ENCODE measurements at regions not wholly inside any gene's neighbourhood (a gene's known extent, or its start where the extent isn't known, plus 50 kb on each side); places are given as distances from the start of the nearest gene placed in this dataset.

DNA sequence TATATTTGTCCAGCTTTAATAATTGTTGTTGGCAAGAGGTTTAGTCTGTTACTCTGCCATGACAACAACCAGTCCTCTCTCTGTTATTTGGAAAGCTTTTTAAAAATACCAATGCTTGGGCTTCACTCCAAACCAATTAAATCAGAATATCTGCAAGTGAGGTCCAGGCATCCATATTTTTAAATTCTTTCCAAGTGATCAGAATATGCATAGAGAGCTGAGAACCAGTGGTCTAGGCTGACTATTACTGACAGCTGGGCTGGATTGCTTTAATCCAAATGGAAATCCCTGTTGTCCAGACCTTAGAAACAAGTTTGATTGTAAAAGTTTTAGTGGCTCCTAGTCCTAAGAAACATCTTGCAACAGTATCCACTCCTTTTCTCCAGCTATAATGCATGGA is 1059.7 kb upstream of the ACVR2A start:
- Histone ChIP-seq H3K27ac (no peak overlapping the region), H3K9me3 (peaks cover 0 to 16% (median 0%) of the 10 kb centered on the region in 3 donors), H3K27me3 (no peaks in the 10 kb centered on the region), H3K4me1 (no peaks in the 10 kb centered on the region), H3K36me3 (no peaks in the 10 kb centered on the region), H3K4me3 (no peak overlapping the region)
- TF ChIP-seq, protein P1, sequence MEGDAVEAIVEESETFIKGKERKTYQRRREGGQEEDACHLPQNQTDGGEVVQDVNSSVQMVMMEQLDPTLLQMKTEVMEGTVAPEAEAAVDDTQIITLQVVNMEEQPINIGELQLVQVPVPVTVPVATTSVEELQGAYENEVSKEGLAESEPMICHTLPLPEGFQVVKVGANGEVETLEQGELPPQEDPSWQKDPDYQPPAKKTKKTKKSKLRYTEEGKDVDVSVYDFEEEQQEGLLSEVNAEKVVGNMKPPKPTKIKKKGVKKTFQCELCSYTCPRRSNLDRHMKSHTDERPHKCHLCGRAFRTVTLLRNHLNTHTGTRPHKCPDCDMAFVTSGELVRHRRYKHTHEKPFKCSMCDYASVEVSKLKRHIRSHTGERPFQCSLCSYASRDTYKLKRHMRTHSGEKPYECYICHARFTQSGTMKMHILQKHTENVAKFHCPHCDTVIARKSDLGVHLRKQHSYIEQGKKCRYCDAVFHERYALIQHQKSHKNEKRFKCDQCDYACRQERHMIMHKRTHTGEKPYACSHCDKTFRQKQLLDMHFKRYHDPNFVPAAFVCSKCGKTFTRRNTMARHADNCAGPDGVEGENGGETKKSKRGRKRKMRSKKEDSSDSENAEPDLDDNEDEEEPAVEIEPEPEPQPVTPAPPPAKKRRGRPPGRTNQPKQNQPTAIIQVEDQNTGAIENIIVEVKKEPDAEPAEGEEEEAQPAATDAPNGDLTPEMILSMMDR (IDR thresholded peaks at IDR 0.05) = no peak
- TF ChIP-seq EP300 (IDR thresholded peaks at IDR 0.05) (no peak), POLR2AphosphoS5 (IDR thresholded peaks at IDR 0.05) (no peak), POLR2A (IDR thresholded peaks at IDR 0.05) (no peak)
- no peak for ATAC-seq

DNA sequence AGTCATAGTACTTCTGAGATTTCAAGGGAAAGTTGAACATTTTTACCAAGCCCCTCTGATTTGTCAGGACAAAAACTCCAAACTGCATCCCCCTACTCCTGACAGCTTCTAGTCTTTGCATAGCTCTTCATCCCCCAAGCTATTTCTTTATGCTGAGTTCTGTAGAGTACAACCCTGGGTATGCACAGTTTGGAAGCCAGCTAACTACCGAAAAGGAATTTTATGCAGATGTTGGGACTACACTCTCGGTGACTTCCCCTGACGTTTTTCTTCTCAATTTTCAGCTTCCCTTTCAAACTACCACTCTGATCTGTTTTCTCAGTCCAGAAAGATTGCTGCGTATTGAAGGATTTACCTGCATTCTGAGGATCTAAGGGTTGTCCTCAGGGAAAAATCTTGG is 1060.2 kb upstream of the ACVR2A start:
- no peak overlapping the region for H3K4me3 ChIP-seq
- peaks cover 0 to 15% (median 0%) of the 10 kb centered on the region in 3 donors for H3K9me3 ChIP-seq
- 55 to 60% methylated on average over 3 to 4 of the region's 4 CpGs for WGBS, 2 donors (ENCODE audit: low coverage in 1 of 2)
- TF ChIP-seq, protein P1 (IDR thresholded peaks at IDR 0.05) = no peak
- TF ChIP-seq POLR2A (IDR thresholded peaks at IDR 0.05) (no peak), POLR2AphosphoS5 (IDR thresholded peaks at IDR 0.05) (no peak), EP300 (IDR thresholded peaks at IDR 0.05) (no peak)
- no peaks in the 10 kb centered on the region for H3K4me1 ChIP-seq
- ATAC-seq = no peak
- no peaks in the 10 kb centered on the region for H3K36me3 ChIP-seq
- no peak overlapping the region for H3K27ac ChIP-seq
- no peaks in the 10 kb centered on the region for H3K27me3 ChIP-seq

DNA sequence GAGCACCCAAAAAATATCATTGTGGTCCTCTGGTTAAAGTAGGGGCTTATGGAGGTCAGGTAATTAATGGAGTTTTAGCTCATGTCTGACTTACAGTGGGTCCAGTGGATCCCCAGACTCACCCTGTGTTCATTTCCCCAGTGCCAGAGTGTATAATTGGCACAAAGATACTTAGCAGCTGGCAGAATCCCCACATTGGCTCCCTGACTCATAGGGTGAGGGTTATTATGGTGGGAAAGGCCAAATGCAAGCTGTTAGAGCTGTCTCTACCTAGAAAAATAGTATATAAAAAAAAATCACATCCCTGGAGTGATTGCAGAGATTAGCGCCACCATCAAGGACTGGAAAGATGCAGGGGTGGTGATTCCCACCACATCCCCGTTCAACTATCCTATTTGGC is 1067.6 kb upstream of the ACVR2A start:
- no peak overlapping the region for H3K27ac ChIP-seq
- H3K4me1 ChIP-seq = no peaks in the 10 kb centered on the region
- WGBS, 2 donors (ENCODE audit: low coverage in 1 of 2) = 69 to 92% methylated on average over 2 of the region's 2 CpGs
- H3K9me3 ChIP-seq = no peaks in the 10 kb centered on the region
- ATAC-seq = no peak
- no peak for TF ChIP-seq EP300 (IDR thresholded peaks at IDR 0.05)
- TF ChIP-seq POLR2AphosphoS5 (IDR thresholded peaks at IDR 0.05) = no peak
- no peaks in the 10 kb centered on the region for H3K36me3 ChIP-seq
- H3K27me3 ChIP-seq = no peaks in the 10 kb centered on the region
- H3K4me3 ChIP-seq = no peak overlapping the region

DNA sequence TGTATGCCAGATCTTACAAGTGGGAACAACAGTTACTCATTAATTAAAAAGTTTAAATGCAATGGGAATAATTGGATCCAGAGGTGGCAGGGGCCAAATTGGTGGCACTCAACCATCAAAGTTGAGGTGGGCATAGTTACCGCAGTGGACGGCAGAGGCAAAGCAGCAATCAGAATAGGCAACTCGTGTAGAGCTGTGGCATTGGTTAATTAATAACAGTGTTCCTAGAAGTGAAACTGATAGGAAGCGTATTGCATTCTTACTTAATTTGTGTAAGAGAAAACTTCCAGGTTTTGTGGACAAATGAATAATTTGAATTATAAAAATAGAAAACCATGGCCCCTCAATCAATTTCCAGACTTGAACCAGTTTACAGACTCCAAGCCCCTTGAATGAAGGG is 1068.2 kb upstream of the ACVR2A start:
- no peak overlapping the region for H3K27ac ChIP-seq
- no peaks in the 10 kb centered on the region for H3K4me1 ChIP-seq
- no peak for ATAC-seq
- H3K4me3 ChIP-seq = no peak overlapping the region
- 90 to 95% methylated on average over 4 of the region's 4 CpGs for WGBS, 2 donors (ENCODE audit: low coverage in 1 of 2)
- H3K27me3 ChIP-seq = no peaks in the 10 kb centered on the region
- H3K36me3 ChIP-seq = no peaks in the 10 kb centered on the region
- TF ChIP-seq EP300 (IDR thresholded peaks at IDR 0.05) = no peak
- H3K9me3 ChIP-seq = no peaks in the 10 kb centered on the region

DNA sequence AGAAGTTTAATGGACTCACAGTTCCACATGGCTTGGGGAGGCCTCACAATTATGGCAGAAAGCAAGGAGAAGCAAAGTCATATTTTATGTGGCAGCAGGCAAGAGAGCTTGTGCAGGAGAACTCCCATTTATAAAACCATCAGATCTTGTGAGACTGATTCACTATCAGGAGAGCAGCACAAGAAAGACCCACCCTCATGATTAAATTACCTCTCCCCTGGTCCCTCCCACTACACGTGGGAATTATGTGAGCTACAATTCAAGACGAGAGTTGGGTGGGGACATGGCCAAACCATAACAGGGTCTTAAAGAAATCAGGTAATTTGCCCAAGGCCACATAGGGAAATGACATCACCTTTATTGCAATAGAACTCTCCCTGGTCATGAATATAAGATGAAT is 1073.3 kb upstream of the ACVR2A start:
- no peak for ATAC-seq
- no peak overlapping the region for H3K27ac ChIP-seq
- H3K27me3 ChIP-seq = no peaks in the 10 kb centered on the region
- H3K4me3 ChIP-seq = no peak overlapping the region
- H3K36me3 ChIP-seq = no peaks in the 10 kb centered on the region
- WGBS, 2 donors (ENCODE audit: low coverage in 1 of 2) = 27 to 75% methylated on average over 1 to 2 of the region's 2 CpGs
- TF ChIP-seq EP300 (IDR thresholded peaks at IDR 0.05) (no peak), POLR2AphosphoS5 (IDR thresholded peaks at IDR 0.05) (no peak), POLR2A (IDR thresholded peaks at IDR 0.05) (no peak)
- TF ChIP-seq, protein P1 (IDR thresholded peaks at IDR 0.05) = no peak
- no peaks in the 10 kb centered on the region for H3K4me1 ChIP-seq
- H3K9me3 ChIP-seq = no peaks in the 10 kb centered on the region

DNA sequence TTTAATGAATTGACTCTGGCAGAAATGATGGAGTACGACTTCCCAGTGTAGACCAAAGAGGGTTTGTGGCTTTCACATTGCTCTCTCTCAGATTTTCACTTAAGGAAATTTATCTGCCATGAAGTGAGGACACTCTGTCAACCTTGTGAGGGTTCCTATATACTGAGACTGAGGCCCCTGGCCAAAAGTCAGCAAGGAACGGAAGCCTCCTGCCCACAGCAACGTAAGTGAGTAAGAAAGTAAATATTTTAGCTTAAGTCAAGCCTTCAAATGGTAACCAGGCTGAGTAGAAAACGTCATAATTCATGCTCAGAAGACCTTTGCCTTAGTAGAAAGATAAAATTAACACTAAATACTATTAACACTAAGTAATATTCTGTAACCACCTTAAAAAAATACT is 1080.5 kb upstream of the ACVR2A start:
- no peaks in the 10 kb centered on the region for H3K4me1 ChIP-seq
- no peak overlapping the region for H3K27ac ChIP-seq
- TF ChIP-seq POLR2AphosphoS5 (IDR thresholded peaks at IDR 0.05) = no peak
- TF ChIP-seq, protein P1 (IDR thresholded peaks at IDR 0.05) = no peak
- no peak for TF ChIP-seq EP300 (IDR thresholded peaks at IDR 0.05)
- no peak for TF ChIP-seq POLR2A (IDR thresholded peaks at IDR 0.05)
- 68 to 82% methylated on average over 3 to 4 of the region's 4 CpGs for WGBS, 2 donors (ENCODE audit: low coverage in 1 of 2)
- H3K36me3 ChIP-seq = no peaks in the 10 kb centered on the region
- no peaks in the 10 kb centered on the region for H3K9me3 ChIP-seq
- ATAC-seq = no peak
- no peaks in the 10 kb centered on the region for H3K27me3 ChIP-seq
- H3K4me3 ChIP-seq = no peak overlapping the region
